ENCODE measurements at regions not wholly inside any gene's neighbourhood (a gene's known extent, or its start where the extent isn't known, plus 50 kb on each side); places are given as distances from the start of the nearest gene placed in this dataset.

- TF ChIP-seq RAD21 (IDR thresholded peaks at IDR 0.05; ENCODE audit: low read length): no peak
- no peak for TF ChIP-seq CTCF (conservative IDR thresholded peaks at IDR 0.05; ENCODE audit: low read depth, low read length)
- TF ChIP-seq NFE2L2 (IDR thresholded peaks at IDR 0.05; ENCODE audit: low read depth, low read length): no peak
- TF ChIP-seq USF2 (IDR thresholded peaks at IDR 0.05; ENCODE audit: low read depth, low read length): no peak
- no peak for TF ChIP-seq POLR2A (IDR thresholded peaks at IDR 0.05; ENCODE audit: low read depth, low read length)
- no peak for TF ChIP-seq FOS (IDR thresholded peaks at IDR 0.05; ENCODE audit: low read depth, low read length)
- TF ChIP-seq CEBPB (IDR thresholded peaks at IDR 0.05; ENCODE audit: low read depth, low read length): no peak
- TF ChIP-seq MAFK (IDR thresholded peaks at IDR 0.05; ENCODE audit: low read depth, low read length): no peak
- no peak for TF ChIP-seq MAZ (IDR thresholded peaks at IDR 0.05; ENCODE audit: borderline replicate concordance, low read depth, low read length)
- no peak for TF ChIP-seq CHD1 (IDR thresholded peaks at IDR 0.05; ENCODE audit: low read depth, low read length)
- TF ChIP-seq BHLHE40 (IDR thresholded peaks at IDR 0.05; ENCODE audit: low read depth, low read length): no peak
- TF ChIP-seq SMC3 (IDR thresholded peaks at IDR 0.05; ENCODE audit: low read depth, low read length): no peak
Observed at GRCh38 chr1:68281946-68282615, 49.8 kb upstream of the WLS start.

All from IMR-90 (cell line).